ENCODE measurements at regions not wholly inside any gene's neighbourhood (a gene's known extent, or its start where the extent isn't known, plus 50 kb on each side); places are given as distances from the start of the nearest gene placed in this dataset.

GRCh38 chr12:92550254-92550653 is 152.5 kb upstream of the PLEKHG7 start:
- Histone ChIP-seq H3K9me3 (no peaks in the 10 kb centered on the region), H3K27me3 (no peaks in the 10 kb centered on the region), H3K4me1 (peaks cover 24 to 32% (median 30%) of the 10 kb centered on the region in 4 donors), H3K4me3 (no peak overlapping the region), H3K27ac (replicated peaks in 1 of 4) (no peak overlapping the region), H3K36me3 (no peaks in the 10 kb centered on the region)
- no peak for DNase-seq (ENCODE audit: extremely low spot score)
- TF ChIP-seq POLR2A (IDR thresholded peaks at IDR 0.05; ENCODE audit: low read depth) (no peak), POLR2AphosphoS5 (IDR thresholded peaks at IDR 0.05) (no peak), EP300 (IDR thresholded peaks at IDR 0.05) (no peak)
- TF ChIP-seq, protein P1, sequence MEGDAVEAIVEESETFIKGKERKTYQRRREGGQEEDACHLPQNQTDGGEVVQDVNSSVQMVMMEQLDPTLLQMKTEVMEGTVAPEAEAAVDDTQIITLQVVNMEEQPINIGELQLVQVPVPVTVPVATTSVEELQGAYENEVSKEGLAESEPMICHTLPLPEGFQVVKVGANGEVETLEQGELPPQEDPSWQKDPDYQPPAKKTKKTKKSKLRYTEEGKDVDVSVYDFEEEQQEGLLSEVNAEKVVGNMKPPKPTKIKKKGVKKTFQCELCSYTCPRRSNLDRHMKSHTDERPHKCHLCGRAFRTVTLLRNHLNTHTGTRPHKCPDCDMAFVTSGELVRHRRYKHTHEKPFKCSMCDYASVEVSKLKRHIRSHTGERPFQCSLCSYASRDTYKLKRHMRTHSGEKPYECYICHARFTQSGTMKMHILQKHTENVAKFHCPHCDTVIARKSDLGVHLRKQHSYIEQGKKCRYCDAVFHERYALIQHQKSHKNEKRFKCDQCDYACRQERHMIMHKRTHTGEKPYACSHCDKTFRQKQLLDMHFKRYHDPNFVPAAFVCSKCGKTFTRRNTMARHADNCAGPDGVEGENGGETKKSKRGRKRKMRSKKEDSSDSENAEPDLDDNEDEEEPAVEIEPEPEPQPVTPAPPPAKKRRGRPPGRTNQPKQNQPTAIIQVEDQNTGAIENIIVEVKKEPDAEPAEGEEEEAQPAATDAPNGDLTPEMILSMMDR (IDR thresholded peaks at IDR 0.05) = no peak
- intact Hi-C loops (cut with DNase I) = loop anchor here (10.0 kb wide), 1 partner anchor 405 kb away; the partner anchor contains the start of gene BTG1

DNA sequence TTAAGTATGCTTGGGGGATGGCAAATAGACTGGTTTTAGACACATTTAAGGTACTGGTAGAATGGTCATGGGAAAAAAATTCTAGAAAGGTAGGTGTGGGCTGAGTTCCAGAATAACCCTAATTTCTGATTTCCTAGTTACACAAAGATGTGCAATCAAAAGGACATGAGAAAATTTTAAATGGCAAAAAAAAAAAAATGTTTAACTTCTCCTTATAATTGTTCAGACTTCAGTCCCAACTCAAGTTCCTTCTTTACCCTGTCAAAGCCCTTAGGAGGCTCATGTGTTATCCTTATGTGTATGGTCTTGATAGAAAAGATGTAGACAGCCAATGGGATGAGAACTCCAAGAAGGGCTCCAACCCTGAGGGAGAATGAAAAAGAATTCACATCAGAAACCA is 153.3 kb upstream of the PLEKHG7 start:
- H3K4me3 ChIP-seq = no peak overlapping the region
- TF ChIP-seq POLR2A (IDR thresholded peaks at IDR 0.05; ENCODE audit: low read depth) = no peak
- TF ChIP-seq, protein P1 (IDR thresholded peaks at IDR 0.05) = no peak
- TF ChIP-seq POLR2AphosphoS5 (IDR thresholded peaks at IDR 0.05) = no peak
- no peak for TF ChIP-seq EP300 (IDR thresholded peaks at IDR 0.05)
- H3K27me3 ChIP-seq = no peaks in the 10 kb centered on the region
- H3K27ac ChIP-seq (replicated peaks in 1 of 4) = no peak overlapping the region
- no peaks in the 10 kb centered on the region for H3K36me3 ChIP-seq
- peaks cover 22 to 25% (median 23%) of the 10 kb centered on the region in 4 donors for H3K4me1 ChIP-seq
- no peaks in the 10 kb centered on the region for H3K9me3 ChIP-seq
- intact Hi-C loops (cut with DNase I) = no loop called here
- DNase-seq (ENCODE audit: extremely low spot score) = no peak

DNA sequence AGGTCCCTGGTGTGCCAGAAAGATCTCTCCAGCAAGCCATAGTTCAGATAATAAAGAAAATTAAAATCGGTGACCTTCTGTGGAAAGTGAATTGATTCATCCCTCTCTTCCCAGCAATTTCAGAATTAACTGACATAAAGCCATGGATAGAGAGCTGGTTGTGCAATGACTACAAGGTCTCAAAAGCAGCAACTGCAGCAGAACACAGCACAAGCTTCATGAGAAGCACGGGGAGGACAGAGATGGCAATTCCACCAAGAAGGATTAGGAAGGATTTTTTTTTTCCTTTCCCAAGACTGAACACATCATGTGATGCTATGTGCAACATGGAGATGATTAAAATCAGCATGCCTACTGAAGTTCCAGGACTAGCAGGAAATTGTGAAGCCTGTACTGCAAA is 154.9 kb upstream of the PLEKHG7 start:
- intact Hi-C loops (cut with DNase I) = no loop called here
- no peaks in the 10 kb centered on the region for H3K9me3 ChIP-seq
- TF ChIP-seq POLR2A (IDR thresholded peaks at IDR 0.05; ENCODE audit: low read depth) (no peak), POLR2AphosphoS5 (IDR thresholded peaks at IDR 0.05) (no peak), EP300 (IDR thresholded peaks at IDR 0.05) (no peak)
- TF ChIP-seq, protein P1 (IDR thresholded peaks at IDR 0.05) = no peak
- DNase-seq (ENCODE audit: extremely low spot score) = no peak
- H3K4me3 ChIP-seq = no peak overlapping the region
- H3K27ac ChIP-seq (replicated peaks in 1 of 4) = no peak overlapping the region
- peaks cover 20 to 22% (median 21%) of the 10 kb centered on the region in 4 donors for H3K4me1 ChIP-seq
- WGBS = 89% methylated on average over 2 of the region's 2 CpGs
- no peaks in the 10 kb centered on the region for H3K36me3 ChIP-seq
- H3K27me3 ChIP-seq = no peaks in the 10 kb centered on the region

DNA sequence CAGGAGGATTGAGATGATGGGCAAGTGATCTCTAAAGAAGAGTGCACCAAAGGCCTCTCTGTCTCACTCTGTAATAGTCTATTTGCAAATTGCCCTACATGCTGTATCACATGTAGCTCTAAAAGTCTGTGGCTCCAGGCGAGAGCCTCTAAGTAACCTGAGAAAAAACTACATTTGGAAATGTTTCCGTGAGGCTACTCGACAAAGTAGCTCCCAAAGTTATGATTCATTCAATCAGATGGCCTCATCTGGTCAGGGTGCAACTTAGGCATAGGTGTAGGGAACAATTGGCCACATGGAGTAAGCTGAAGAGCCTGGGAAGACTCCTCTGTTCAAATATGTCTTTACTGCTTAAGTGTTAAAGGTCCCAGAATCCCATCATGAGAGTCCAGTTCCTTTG is 155.4 kb upstream of the PLEKHG7 start:
- Histone ChIP-seq H3K27me3 (no peaks in the 10 kb centered on the region), H3K4me1 (peaks cover 16 to 20% (median 19%) of the 10 kb centered on the region in 4 donors)

More for the DNA sequence above, 155.4 kb upstream of the PLEKHG7 start:
- intact Hi-C loops (cut with DNase I) = no loop called here
- H3K27ac ChIP-seq (replicated peaks in 1 of 4) = no peak overlapping the region
- WGBS = 97% methylated on average over 3 of the region's 3 CpGs
- H3K9me3 ChIP-seq = no peaks in the 10 kb centered on the region
- no peak for TF ChIP-seq POLR2AphosphoS5 (IDR thresholded peaks at IDR 0.05)
- TF ChIP-seq EP300 (IDR thresholded peaks at IDR 0.05) = no peak
- TF ChIP-seq, protein P1 (IDR thresholded peaks at IDR 0.05) = no peak
- TF ChIP-seq POLR2A (IDR thresholded peaks at IDR 0.05; ENCODE audit: low read depth) = no peak
- no peaks in the 10 kb centered on the region for H3K36me3 ChIP-seq
- no peak overlapping the region for H3K4me3 ChIP-seq
- no peak for DNase-seq (ENCODE audit: extremely low spot score)
